ENCODE measurements at regions not wholly inside any gene's neighbourhood (a gene's known extent, or its start where the extent isn't known, plus 50 kb on each side); places are given as distances from the start of the nearest gene placed in this dataset.

DNA sequence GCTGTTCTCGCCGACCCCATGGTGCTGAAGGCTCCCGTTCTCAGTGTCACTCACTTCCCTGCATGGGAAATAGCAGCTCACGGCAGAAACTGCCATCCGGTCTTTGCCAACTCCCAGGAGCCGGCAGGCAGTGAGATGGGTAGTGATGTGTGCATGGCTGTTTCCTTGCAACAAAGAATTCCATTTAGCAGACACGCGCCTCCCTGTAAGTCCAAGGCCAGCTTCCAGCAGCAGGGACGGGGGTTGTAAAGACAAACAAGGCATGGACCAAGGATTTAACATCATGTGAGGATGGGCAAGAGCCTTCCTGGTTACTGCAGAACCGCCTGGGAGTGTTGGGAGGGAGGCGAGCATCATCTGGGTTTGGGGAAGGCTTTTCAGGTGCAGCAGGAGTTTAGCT is 273.1 kb downstream of the GLRX3 start:
- no peak for DNase-seq

DNA sequence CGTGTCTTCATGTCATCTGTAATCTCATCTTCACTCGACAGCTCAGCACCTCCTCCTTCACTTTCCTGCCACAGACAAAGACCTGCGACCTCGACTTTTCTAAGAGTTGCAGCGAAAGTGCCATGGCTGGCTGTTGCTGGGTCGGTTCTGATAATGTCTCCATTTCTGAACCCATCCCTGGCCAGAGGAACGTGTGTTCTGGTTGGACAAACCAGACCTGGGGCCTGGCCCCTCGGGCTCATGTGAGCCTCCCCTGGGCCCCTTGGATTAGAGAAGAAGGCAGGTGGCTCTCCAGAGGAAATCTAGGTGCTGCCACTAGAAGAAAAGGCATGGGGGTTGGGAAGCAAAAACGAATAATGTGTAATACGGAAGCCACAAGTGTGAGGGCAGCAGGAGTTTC is 273.7 kb downstream of the GLRX3 start:
- DNase-seq: no peak

DNA sequence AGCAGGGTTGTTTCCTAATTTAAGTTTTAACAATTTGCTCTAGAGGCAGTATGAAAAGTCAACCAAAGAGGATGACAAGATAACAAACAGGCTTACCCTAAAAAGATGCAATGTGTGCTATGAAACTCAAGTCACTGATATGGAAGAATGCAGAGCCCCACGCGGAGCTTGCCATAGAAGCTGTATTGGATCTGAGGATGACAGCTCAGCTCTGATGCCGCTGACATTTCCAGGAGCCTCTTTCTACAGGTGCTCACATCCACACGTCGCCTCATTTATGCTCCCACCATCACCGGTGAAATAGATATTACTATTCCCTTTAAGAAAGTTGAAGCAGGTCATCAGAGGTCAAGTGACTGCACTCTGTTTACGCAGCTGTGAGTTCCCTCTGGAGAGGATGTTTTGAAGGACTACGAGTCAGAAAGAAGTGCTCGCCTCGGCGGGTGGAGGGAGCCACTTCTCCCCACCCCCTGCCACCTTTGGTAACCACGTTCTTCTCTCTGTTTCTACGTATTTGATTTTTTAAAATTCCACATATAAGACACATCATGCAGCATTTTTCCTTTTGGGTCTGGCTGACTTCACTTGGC is 275.4 kb downstream of the GLRX3 start:
- DNase-seq: no peak

DNA sequence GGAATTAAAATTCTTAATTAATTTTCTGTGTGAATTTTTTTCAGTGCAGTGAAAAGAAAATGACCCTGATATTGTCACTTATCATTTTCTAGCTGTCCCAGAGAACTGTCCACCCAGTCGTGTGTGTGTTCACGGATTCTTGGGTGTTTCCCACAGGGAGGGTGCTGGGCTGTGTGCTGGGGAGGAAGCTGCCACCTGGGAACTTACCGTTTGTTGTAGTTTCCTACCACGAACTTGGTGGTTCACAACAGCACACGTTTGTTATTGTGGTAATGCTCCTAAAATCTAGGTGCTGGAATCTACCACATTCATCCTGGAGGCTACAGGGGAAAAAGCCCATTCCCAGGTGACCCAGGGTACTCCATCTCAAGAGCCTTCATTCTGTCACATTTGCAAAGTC is 276.1 kb downstream of the GLRX3 start:
- no peak for DNase-seq

DNA sequence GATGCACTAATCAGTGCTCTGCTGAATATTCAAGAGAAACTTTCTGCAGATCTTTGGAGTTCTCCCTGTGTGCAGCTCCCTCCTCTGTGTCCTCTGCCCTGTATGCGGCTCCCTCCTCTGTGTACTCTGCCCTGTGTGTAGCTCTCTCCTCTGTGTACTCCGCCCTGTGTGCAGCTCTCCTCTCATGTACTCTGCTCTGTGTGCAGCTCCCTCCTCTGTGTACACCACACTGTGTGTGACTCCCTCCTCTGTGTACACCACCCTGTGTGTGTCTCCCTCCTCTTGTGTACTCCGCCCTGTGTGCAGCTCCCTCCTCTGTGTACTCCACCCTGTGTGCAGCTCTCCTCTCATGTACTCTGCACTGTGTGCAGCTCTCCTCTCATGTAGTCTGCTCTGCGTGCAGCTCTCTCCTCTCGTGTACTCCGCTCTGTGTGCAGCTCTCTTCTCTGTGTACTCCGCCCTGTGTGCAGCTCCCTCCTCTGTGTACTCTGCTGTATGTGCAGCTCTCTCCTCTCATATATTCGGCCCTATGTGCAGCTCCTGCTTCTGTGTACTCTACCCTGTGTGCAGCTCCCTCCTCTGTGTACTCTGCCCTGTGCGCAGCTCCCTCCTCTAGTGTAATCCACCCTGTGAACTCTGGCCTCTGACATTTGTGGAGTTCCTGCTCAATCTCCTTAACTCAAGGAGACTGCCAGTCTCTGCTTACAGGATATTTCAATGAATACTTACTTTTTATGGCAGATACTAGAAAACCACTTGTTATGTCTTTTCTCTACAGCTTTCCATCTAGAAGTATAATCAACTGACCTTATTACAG is 280.4 kb downstream of the GLRX3 start:
- DNase-seq: no peak

DNA sequence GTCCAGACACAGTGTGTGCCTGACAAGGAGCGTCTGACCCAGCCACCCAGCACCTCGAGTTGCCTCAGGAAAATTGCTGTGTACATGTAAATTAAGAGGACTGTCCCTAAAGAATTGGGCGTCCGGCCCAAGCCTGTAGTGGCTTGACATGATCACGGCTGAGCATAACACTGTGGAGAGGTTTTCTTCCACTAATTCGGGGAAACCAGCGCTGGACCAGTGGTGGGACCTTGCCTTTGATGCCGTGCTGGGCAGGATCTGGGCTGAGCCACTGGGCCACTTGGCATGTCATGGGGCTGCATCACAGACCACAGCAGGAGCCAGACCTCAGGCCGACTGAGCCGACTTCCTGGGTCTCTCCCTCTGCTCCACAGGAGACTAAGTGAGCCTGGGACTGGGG is 282.5 kb downstream of the GLRX3 start:
- no peak for DNase-seq

DNA sequence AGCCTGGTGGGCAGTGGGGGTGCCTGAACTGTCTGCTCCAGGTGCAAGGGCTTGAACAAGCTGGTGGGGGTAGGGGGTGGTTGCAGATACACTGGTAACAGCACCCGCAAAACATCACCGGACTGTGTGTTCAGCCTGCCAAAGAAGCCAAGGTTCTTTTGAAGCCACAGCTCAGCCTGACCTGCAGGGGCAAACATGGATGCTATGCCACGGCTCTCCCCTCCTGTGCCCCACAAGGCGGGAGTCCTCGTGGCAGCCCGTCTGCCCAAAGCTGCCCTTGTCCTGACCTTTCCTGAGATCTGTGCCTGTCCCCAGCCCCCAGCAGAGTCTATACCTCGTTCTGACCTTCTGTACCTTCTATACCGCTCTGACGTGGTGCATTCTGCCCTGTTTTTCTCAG is 285.7 kb downstream of the GLRX3 start:
- DNase-seq: no peak

DNA sequence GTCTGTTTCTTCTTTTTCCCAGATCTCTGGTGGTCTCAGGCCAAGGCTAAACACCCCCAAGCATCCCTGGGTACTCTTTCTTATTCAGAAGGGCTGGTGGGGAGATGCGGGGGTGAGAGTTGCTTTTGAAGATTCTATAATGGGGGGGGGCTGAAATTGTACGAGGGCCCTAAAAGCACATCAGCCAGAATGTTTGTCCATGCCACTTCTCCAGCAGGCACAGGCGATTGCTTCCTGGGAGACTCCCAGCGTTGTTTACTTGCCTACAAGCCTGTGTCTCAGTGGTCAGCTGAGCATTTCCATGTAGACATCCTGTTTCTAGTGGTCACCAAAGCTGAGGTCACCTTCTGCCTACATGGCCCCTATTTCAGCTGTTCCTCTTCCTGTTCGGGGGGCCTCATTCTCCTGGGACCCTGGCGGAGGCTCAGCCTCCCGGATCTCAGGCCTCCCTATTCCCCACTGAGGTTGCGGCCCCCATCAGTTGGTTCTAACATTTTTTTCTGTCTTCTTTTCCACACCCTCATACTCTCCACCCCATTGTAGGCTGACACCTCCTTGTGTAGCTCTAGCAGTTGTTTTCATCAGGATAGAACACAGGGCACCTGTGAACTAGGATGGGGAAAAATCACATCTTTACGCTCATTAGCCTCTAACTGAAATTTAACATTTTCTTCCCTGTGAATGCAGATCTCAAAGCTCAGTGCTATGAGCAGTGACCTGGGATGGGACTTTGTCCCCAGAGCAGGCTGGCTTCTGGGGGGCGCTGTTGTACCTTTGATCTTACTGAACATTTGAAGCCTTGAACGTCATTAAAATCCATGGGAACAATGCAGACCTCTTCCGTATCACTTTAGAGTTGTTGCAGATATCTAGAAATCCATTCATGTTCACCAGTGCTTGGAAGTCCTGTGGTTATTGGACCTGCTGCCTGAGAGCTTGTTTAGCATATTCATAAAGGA is 286.5 kb downstream of the GLRX3 start:
- DNase-seq: no peak

DNA sequence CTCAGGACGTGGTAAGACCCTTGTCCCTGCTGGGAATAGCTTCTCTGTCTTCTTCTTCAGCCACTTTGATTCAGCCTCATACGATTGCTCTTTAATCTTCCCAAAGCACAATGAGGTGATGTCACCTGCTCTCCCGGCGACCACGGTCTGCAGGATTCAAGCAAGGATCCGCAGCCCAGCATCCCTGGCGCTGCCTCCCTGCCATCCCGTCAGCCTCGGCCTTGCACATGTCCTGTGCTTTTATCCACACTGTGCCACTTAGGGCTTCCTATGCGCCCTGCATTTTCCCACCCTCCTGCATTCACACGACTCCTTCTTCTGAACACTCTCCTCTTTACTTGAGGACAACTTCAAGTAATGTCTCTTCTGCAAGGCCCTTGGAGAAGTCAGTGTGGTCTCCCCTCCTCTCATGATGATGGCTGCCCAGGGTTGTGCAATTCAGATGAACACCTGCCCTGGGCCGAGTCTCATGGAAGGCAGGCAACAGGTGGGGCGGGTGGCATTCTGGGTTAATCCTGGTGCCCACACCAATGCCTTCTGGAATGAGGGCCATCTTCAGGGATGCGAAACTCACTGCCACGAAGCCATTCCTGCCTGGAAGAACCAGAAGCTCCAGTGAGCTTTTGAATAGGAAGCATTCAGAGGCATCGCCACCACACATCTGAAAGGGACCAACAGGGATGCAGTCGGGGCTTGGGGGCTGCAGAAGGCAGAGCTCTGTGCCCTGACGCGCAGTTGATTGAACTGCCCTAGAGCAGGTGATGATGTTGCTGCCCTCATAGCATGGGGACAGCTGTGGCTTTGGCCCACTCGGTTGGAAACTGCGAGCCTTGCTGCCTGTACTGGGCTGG is 287.5 kb downstream of the GLRX3 start:
- DNase-seq: no peak

DNA sequence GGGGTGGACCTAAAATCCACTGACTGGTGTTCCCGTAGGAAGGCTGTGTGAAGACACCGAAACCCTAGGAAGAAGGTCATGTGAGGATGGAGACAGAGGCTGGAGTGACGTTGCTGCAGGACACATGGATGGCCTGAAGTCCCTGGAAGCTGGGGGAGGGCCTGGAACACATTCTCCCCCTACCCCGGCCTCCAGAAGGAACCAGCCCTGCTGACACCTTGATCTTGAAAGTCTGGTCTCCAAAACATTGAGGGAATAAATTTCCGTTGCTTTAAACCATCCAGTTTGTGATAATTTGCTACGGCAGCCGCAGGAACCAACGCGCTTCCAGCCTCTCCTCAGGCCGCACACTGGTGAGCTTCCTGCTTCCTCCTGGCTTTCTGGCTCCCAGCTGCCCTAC is 288.2 kb downstream of the GLRX3 start:
- DNase-seq: no peak

DNA sequence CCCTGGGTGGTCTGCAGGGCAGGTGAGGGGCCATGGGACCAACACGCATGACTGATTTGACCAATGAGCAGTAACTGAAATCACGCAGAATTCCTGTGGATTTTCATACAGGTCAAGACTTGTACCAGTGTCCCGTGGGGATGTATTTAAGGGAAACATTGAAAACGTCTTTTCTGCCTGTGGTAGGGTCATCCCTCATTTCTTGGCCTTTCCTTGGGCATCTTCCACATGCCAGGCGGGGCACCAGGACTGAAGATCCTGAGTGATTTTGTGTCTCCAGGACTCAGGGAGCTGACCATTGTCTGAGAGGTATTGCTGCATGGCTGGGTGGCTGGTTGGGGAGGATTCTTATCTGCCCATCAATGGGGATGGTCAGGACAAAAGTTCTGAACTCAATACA is 289.0 kb downstream of the GLRX3 start:
- no peak for DNase-seq

DNA sequence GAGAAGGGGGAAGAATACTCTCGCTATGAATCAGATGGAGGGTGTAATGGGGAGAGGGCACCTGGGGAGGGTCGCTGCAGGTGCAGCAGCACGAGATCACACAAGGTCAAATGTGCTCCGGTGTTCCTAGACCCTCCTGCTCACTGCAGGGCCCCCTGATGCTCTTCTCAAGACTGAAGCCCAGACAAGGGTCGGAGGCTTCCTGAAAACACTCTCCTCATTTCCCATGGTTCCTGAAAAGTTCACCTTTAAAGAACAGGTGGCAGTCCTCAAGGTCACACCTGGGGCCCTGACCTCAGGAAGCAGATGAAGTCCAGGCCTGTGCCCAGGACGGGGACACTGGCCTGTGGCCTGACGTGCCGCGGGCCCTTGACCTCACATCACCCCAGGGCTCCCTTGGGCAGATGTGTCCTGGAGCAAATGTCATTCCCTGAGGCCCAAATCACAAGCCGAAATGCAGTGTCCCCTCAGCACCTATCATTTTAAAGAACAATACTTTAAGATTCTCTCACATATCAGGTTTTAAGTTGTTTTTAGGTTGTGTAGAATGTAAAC is 289.8 kb downstream of the GLRX3 start:
- no peak for DNase-seq

DNA sequence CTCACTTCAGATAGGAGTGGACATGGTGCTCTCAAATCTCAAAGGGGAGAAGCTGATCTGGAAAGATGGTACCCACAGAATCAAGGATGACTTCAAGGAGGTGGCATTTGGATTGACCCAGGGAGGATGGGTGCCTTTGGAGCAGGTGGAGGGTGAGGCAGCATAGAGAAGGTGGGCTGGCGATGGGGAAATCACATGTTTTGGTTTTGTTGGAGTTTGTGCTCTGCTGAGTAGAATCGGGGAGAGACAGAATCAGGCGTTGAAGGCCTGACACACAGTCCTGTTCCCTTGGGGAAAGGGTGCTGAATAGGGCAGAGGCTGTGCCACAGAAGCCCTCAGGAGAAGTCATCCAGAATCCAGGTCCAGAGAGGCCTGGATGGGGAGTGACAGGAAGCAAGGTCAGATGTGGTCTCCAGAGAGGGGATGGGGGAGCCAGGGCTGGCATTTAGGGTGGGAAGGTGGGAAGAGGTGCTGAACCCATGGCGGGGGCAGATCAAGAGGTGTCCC is 291.1 kb downstream of the GLRX3 start:
- DNase-seq: no peak

DNA sequence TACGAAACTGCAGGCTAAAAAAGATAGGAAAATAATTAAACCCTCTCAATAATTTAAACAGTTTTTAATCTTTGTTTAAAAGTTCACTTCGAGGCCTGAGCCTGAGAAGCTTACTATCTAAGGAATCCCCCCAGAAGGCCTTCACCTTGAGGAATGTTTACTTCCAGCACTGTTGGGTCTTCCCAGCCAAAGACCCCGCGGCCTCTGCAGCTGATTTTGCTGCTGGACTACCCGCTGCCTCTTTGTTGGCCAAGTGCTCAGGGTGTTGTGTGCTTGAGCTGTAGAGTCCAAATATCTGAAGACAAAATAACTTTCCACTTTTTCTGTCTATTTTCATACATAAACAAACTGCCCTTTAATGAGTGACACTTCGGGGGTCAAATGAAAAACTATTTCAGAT is 292.7 kb downstream of the GLRX3 start:
- no peak for DNase-seq

DNA sequence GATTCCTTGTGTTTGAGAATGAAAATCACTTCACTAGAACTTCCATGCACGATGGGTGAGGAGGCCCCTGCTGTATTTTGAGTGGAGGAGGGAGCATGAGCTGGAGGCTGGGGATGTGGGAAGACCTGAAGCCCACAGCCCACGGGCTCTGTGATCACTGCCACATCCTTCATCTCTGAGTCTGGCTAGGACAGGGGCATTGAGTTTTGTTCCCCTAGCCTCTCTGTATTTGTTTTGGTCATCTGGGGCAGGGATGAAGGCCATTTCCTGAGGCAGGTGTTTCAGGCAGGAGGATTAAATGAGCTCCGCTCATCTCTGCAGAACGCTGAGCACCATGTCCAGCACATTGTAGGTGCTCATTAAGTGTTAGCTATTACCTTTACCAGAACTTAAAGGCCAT is 293.6 kb downstream of the GLRX3 start:
- no peak for DNase-seq

DNA sequence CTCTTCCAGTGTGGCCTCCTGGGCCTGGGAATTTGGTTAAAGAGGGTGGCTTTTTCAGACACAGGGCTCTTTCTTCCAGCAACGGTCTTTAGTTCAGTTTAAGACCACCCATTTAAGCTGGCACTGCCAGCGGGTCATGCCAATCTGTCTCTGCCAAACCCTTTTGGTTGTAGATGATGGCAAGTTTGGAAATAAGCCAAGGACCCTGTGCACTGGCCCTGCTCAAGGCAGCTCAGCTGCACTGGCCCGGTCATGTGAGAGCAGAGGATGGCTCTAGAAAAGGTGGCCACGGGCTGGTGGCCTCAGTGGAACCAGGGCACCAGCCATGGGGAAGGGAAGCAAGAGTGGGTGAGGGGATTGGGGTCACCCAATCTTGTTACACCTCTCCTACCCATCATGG is 294.1 kb downstream of the GLRX3 start:
- DNase-seq: no peak

DNA sequence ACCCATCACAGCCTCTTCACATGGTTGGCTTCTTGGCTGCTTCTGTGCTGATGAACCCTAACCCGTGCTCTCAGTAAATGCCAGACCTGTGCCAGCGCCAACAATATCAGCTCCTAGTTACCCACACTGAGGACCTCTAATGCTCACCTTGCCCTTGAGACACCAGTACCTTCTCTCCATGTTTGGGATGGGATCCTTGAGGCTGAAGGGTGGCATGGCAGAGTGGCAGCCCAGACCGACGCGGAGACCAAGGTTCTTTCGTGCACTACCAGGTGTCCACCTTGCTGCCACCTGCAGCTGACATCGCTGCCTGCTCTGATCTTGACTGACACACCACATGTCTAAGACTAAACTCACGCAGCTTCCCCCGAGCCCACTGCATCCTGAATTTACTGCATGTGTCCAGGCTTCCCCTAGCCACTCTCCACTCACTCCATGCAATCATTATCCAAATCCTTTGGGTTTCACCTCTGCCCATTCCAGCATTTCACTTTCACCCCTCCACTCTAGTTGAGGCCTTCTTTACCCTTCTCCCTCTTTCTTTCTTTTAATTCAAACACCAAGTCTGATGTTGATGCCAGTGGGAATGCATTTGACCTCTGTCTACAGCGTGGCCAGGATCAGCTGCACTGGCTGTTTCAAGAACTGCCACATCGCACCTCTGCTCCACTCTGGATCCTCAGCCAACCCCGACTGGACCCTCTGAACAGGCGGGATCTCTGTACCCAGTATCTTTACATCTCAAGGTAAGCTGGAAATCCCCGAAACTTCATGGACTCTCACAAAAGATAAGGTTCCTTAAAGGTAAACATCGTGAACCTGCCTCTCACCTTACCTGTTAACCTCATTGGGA is 294.9 kb downstream of the GLRX3 start:
- DNase-seq: no peak

DNA sequence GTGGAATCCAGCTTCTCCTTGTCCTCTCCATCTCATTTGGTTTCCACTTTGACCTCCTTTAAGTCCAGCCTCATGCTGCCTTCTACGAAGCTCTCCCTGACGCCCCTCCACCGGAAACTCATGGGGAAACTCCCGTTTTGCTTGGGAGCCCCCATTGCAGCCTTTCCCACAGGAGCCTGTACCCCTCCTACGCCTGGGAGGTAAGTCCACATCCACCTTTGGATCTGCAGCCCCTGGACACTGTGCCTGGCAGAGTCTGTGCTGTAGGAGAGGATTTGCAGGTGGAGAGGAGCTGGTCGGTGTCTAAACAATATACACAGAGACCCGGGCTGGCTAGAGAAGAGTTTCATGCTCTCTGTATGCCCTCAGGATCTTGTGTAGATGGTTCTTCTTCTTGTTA is 296.1 kb downstream of the GLRX3 start:
- DNase-seq: no peak

DNA sequence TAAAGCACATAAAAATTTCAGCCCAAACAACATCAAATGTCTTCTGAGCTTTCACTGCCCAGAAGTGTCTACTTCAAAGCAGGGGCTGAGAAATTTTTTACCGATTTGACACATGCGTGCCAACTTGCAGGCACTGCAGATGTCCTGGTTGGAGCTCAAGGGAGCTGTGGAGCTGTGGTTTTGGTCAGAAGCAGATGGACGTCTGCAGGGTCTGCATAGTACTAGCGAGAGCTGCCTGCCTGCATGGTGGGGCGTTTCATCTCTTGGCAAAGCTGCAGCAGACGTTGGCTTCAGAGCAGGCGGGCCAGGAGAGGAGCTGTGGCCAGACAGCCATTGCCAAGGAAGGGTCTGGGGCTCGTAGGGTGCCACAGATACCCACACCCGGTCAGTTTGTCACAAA is 296.7 kb downstream of the GLRX3 start:
- DNase-seq: no peak

DNA sequence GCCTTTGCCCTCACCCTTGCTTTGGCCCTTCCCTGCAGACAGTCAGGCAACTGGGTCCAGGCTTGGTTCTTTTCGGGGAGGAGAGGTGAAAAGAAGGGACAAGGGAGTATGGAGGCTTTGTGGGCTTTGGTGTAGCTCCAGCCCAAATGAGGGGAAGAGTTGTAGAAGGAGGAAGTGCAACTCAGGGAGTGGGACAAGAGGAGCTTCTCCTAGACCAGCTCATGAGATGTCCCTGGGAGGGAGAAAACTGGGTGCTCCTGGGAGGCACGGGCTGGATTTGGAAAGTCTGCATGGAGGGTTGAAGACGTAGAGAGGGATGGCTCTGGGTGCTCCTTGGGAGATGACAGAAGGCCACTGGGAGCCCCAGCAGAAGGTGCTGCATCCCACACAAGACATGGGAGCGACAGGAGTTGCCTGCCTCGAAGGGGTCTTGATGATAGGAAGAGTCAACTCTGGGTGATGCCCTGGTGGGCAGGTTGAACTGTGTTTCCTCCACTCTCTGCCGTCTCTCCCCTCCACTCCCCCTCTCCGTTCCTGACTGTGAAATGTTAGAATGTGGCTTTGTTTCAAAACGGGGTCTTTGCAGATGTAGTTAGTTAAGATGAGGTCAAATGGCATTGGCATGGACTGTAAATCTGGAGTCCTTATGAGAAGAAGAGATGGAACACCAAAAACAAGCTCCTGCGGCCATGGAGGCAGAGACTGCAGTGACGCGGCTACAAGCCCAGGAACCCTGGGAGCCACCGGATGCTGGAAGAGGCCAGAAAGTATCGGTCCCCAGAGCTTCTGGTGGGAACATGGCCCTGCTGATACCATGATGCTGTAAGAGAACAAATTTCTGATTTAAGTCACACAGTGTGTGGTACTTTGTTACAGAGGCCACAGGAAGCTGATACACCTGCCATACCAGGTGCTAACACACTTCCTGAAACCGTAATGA is 298.5 kb downstream of the GLRX3 start:
- no peak for DNase-seq
